ENCODE measurements at regions not wholly inside any gene's neighbourhood (a gene's known extent, or its start where the extent isn't known, plus 50 kb on each side); places are given as distances from the start of the nearest gene placed in this dataset.

GRCh38 chr9:1791191-1791590, 224.0 kb upstream of the SMARCA2 start:
- DNase-seq, result no peak

GRCh38 chr9:1794547-1795270, 220.4 kb upstream of the SMARCA2 start:
- DNase-seq, result no peak

- no peak for DNase-seq
These were observed 210.8 kb upstream of the SMARCA2 start for GRCh38 chr9:1804128-1804865.

- no peak for DNase-seq
These were observed 185.4 kb upstream of the SMARCA2 start for GRCh38 chr9:1829719-1830118.

GRCh38 chr9:1832960-1833359, 182.2 kb upstream of the SMARCA2 start:
- DNase-seq, result no peak

- peak; percentile 18 for DNase-seq
These were observed 177.6 kb upstream of the SMARCA2 start for GRCh38 chr9:1837453-1838084.

GRCh38 chr9:1839909-1840308, 175.2 kb upstream of the SMARCA2 start:
- DNase-seq, result no peak

GRCh38 chr9:1845425-1845824, 169.7 kb upstream of the SMARCA2 start:
- no peak for DNase-seq

- DNase-seq, result no peak
These were observed 159.4 kb upstream of the SMARCA2 start for GRCh38 chr9:1855726-1856125.

- DNase-seq, result no peak
These were observed 157.3 kb upstream of the SMARCA2 start for GRCh38 chr9:1857808-1858207.

- no peak for DNase-seq
These were observed 145.3 kb upstream of the SMARCA2 start for GRCh38 chr9:1869843-1870242.

GRCh38 chr9:1870915-1871314, 144.2 kb upstream of the SMARCA2 start:
- no peak for DNase-seq

- no peak for DNase-seq
These were observed 143.3 kb upstream of the SMARCA2 start for GRCh38 chr9:1871626-1872419.

- no peak for DNase-seq
These were observed 139.8 kb upstream of the SMARCA2 start for GRCh38 chr9:1875251-1875851.

- no peak for DNase-seq
These were observed 139.2 kb upstream of the SMARCA2 start for GRCh38 chr9:1875921-1876448.

- DNase-seq, result no peak
These were observed 138.2 kb upstream of the SMARCA2 start for GRCh38 chr9:1876891-1877496.

- no peak for DNase-seq
These were observed 137.2 kb upstream of the SMARCA2 start for GRCh38 chr9:1877951-1878350.

GRCh38 chr9:1878811-1879210, 136.3 kb upstream of the SMARCA2 start:
- peak; percentile 6 for DNase-seq

GRCh38 chr9:1879501-1879900, 135.6 kb upstream of the SMARCA2 start:
- no peak for DNase-seq

- DNase-seq, result no peak
These were observed 135.0 kb upstream of the SMARCA2 start for GRCh38 chr9:1880038-1880565.

GRCh38 chr9:1881708-1882295, 133.3 kb upstream of the SMARCA2 start:
- DNase-seq, result no peak

All from MV-4-11 (cell line).